Ovary (tissue), 3 donors: ENCODE measurements at regions not wholly inside any gene's neighbourhood (a gene's known extent, or its start where the extent isn't known, plus 50 kb on each side); places are given as distances from the start of the nearest gene placed in this dataset.

Experiments
- CTCF ChIP-seq, 3 donors: fragments of 450-650 bp in 2 of 3; fragments of 200-600 bp in 1 of 3; IDR thresholded peaks; one replicate each; pipeline versions ENCODE4 v1.5.1 to v1.8.0; 2016 to 2022; ENCODE audit warnings: antibody characterized with exemption in 3 of 3, mild to moderate bottlenecking in 1 of 3
- EP300 ChIP-seq: sonication (generic); formaldehyde crosslinking; IDR thresholded peaks from one replicate; pipeline ENCODE4 v1.6.1; 2017; ENCODE audit warnings: antibody characterized with exemption
- POLR2A ChIP-seq: fragments of 450-650 bp; IDR thresholded peaks from one replicate; pipeline ENCODE4 v1.6.1; 2017; ENCODE audit warnings: antibody characterized with exemption, mild to moderate bottlenecking, moderate library complexity
- donor health status: DM: no; HTN: no; CAD: no.

- TF ChIP-seq CTCF (IDR thresholded peaks at IDR 0.05) (no peak), EP300 (no peak), POLR2A (no peak)
Measured at GRCh38 chr6:119673741-119674140, 324.2 kb upstream of the MAN1A1 start.
